Dendritic cell treated with granulocyte-macrophage colony-stimulating factor and Interleukin-4, amounts not matched to agents 40 ng/mL and 50 ng/mL, for 4 days (primary cell): ENCODE measurements at regions not wholly inside any gene's neighbourhood (a gene's known extent, or its start where the extent isn't known, plus 50 kb on each side); places are given as distances from the start of the nearest gene placed in this dataset.

Experiments
- H3K27ac Mint-ChIP-seq: one replicate; pipeline ENCODE4 v1.8.0; 2022; ENCODE audit warnings: mild to moderate bottlenecking, mixed read lengths
- H3K27me3 Mint-ChIP-seq: one replicate; pipeline ENCODE4 v1.8.0; 2022; ENCODE audit warnings: mild to moderate bottlenecking, mixed read lengths
- H3K36me3 Mint-ChIP-seq: one replicate; pipeline ENCODE4 v1.8.0; 2022; ENCODE audit warnings: low read depth, mixed read lengths
- H3K4me1 Mint-ChIP-seq: one replicate; pipeline ENCODE4 v1.8.0; 2022; ENCODE audit warnings: low read depth, mixed read lengths
- H3K4me3 Mint-ChIP-seq: one replicate; pipeline ENCODE4 v1.8.0; 2022; ENCODE audit warnings: mild to moderate bottlenecking, moderate library complexity, mixed read lengths
- H3K9me3 Mint-ChIP-seq: one replicate; pipeline ENCODE4 v1.8.0; 2022; ENCODE audit warnings: mixed read lengths
- intact Hi-C: fragments of 100-400 bp; cut with micrococcal nuclease; formaldehyde crosslinking; loops from one replicate; pipeline ENCODE4 v1.15.0; 2022

DNA sequence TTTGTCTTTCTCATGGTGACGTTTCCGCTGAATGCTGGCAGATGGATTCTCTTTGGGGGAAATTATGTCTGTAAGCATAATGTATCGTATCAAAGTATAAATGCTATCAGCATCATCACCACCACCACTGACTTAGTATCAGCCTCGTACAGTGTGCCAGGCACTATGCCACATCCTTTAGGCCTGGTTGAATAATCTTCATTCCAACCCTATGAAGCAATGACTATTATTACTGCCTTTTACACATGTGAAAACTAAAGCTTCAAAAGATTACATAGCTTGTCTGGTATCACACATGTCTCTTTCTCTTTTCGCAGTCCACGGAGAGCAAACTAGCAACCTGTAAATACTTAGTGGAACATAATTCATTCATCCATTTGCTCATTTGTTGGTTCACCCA lies 166.7 kb upstream of the PRICKLE2 start:
- no peaks in the 10 kb centered on the region for H3K9me3 Mint-ChIP-seq
- H3K27me3 Mint-ChIP-seq = no peaks in the 10 kb centered on the region
- no peaks in the 10 kb centered on the region for H3K36me3 Mint-ChIP-seq
- intact Hi-C loops = no loop called here
- no peaks in the 10 kb centered on the region for H3K4me1 Mint-ChIP-seq
- H3K4me3 Mint-ChIP-seq = no peak overlapping the region
- H3K27ac Mint-ChIP-seq = no peak overlapping the region

DNA sequence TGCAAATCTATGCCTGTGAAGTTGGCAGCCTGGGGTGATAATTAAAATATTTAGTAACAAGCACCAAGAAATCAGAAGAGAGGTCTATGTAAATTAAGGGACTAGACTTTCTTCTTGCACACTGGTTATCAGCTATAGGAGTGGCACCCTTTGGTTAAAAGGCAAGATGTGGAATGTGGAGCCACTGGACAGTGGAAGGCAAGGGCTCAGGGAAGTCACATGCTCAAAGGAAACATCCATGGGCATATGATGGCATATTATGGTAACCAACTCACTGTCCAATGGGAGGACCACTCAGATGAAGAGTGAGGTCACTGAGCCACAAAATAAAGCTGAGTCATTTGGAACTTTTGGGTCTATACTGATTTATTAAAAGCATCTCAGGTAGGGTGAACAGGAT lies 165.6 kb upstream of the PRICKLE2 start:
- H3K36me3 Mint-ChIP-seq = no peaks in the 10 kb centered on the region
- H3K4me1 Mint-ChIP-seq = no peaks in the 10 kb centered on the region
- intact Hi-C loops = no loop called here
- no peak overlapping the region for H3K4me3 Mint-ChIP-seq
- H3K27me3 Mint-ChIP-seq = no peaks in the 10 kb centered on the region
- no peak overlapping the region for H3K27ac Mint-ChIP-seq
- no peaks in the 10 kb centered on the region for H3K9me3 Mint-ChIP-seq

GRCh38 chr3:64388886-64389285 lies 163.6 kb upstream of the PRICKLE2 start:
- Mint-ChIP-seq H3K27ac (no peak overlapping the region), H3K4me1 (no peaks in the 10 kb centered on the region), H3K27me3 (no peaks in the 10 kb centered on the region)

GRCh38 chr3:64387688-64388087 lies 162.4 kb upstream of the PRICKLE2 start:
- no peaks in the 10 kb centered on the region for H3K36me3 Mint-ChIP-seq
- intact Hi-C loops = no loop called here
- H3K4me1 Mint-ChIP-seq = no peaks in the 10 kb centered on the region
- H3K9me3 Mint-ChIP-seq = no peaks in the 10 kb centered on the region
- H3K27me3 Mint-ChIP-seq = no peaks in the 10 kb centered on the region
- no peak overlapping the region for H3K27ac Mint-ChIP-seq
- H3K4me3 Mint-ChIP-seq = no peak overlapping the region

More at GRCh38 chr3:64388886-64389285, 163.6 kb upstream of the PRICKLE2 start:
- Mint-ChIP-seq H3K9me3 (no peaks in the 10 kb centered on the region), H3K4me3 (no peak overlapping the region), H3K36me3 (no peaks in the 10 kb centered on the region)
- intact Hi-C loops = no loop called here

DNA sequence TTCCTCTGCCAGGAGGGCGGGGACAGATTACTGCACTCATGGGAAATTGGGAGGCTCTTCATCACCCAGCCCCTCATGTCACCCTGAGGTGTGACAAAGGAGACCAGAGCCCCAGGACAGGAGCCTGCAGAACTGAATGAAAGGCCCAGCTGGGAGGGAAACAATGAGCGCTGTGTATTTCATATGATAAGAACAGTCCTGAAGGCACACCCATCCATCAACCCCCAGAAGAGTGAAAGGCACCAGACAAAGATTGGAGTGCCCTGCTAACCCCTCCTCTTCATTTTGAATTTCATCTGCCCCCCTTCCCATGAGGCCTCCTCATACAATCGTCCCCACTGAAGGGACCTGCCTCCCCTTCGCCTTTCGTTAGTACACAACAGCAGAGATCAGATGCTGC lies 160.0 kb upstream of the PRICKLE2 start:
- Mint-ChIP-seq H3K9me3 (no peaks in the 10 kb centered on the region), H3K36me3 (no peaks in the 10 kb centered on the region), H3K27ac (no peak overlapping the region), H3K27me3 (no peaks in the 10 kb centered on the region), H3K4me1 (no peaks in the 10 kb centered on the region), H3K4me3 (no peak overlapping the region)
- intact Hi-C loops = no loop called here

GRCh38 chr3:64384561-64384960 lies 159.3 kb upstream of the PRICKLE2 start:
- H3K4me3 Mint-ChIP-seq = no peak overlapping the region
- no peaks in the 10 kb centered on the region for H3K9me3 Mint-ChIP-seq
- H3K27ac Mint-ChIP-seq = no peak overlapping the region
- H3K36me3 Mint-ChIP-seq = no peaks in the 10 kb centered on the region
- no peaks in the 10 kb centered on the region for H3K4me1 Mint-ChIP-seq
- intact Hi-C loops = no loop called here
- no peaks in the 10 kb centered on the region for H3K27me3 Mint-ChIP-seq

- no peaks in the 10 kb centered on the region for H3K27me3 Mint-ChIP-seq
Measured at GRCh38 chr3:64382153-64382552, 156.9 kb upstream of the PRICKLE2 start.

DNA sequence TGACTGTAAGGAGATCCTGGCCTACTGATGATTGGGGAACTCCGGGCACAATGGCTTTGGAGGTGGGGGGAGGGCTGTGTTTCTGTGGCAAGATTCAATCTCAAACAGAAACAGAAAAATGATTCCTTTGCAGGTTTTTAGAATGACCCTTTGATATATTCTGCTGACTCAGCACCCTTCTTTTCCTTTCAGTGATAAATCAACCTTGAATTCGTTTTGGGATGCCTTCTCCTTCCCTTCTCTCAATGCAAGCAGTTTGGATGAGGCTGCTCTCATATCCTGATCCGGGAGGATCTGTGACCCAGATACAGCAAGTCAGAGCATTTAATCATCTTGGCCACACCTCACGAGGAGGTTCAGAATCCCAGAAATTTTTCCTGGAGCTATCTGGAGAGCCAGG lies 156.1 kb upstream of the PRICKLE2 start:
- Mint-ChIP-seq H3K36me3 (no peaks in the 10 kb centered on the region), H3K27ac (no peak overlapping the region), H3K9me3 (no peaks in the 10 kb centered on the region), H3K4me1 (no peaks in the 10 kb centered on the region), H3K27me3 (no peaks in the 10 kb centered on the region), H3K4me3 (no peak overlapping the region)
- intact Hi-C loops = no loop called here

More at GRCh38 chr3:64382153-64382552, 156.9 kb upstream of the PRICKLE2 start:
- Mint-ChIP-seq H3K4me3 (no peak overlapping the region), H3K9me3 (no peaks in the 10 kb centered on the region), H3K4me1 (no peaks in the 10 kb centered on the region), H3K36me3 (no peaks in the 10 kb centered on the region), H3K27ac (no peak overlapping the region)
- intact Hi-C loops = no loop called here

- intact Hi-C loops = no loop called here
- Mint-ChIP-seq H3K27me3 (no peaks in the 10 kb centered on the region), H3K4me1 (no peaks in the 10 kb centered on the region), H3K9me3 (no peaks in the 10 kb centered on the region), H3K4me3 (no peak overlapping the region), H3K36me3 (no peaks in the 10 kb centered on the region), H3K27ac (no peak overlapping the region)
Measured at GRCh38 chr3:64380546-64380945, 155.3 kb upstream of the PRICKLE2 start.

- no peaks in the 10 kb centered on the region for H3K9me3 Mint-ChIP-seq
- H3K4me3 Mint-ChIP-seq = no peak overlapping the region
- H3K27me3 Mint-ChIP-seq = no peaks in the 10 kb centered on the region
- no peaks in the 10 kb centered on the region for H3K36me3 Mint-ChIP-seq
- intact Hi-C loops = no loop called here
- no peaks in the 10 kb centered on the region for H3K4me1 Mint-ChIP-seq
- no peak overlapping the region for H3K27ac Mint-ChIP-seq
Measured at GRCh38 chr3:64379221-64379620, 154.0 kb upstream of the PRICKLE2 start.

DNA sequence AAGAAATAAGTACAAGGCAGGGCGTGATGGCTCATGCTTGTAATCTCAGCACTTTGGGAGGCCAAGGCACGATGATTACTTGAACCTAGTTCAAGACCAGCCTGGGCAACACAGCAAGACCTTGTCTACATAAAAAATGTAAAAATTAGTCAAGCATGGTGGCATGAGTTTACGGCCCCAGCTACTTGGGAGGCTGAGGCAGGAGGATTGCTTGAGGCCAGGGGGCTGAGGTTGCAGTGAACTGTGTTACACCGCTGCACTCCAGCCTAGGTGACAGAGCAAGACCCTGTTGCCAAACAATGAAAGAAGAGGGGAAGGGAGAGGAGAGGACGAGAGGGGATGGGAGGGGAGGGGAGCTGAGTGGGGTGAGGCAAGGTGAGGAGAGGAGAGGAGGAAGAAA lies 152.7 kb upstream of the PRICKLE2 start:
- H3K9me3 Mint-ChIP-seq = no peaks in the 10 kb centered on the region
- H3K36me3 Mint-ChIP-seq = no peaks in the 10 kb centered on the region
- no peaks in the 10 kb centered on the region for H3K27me3 Mint-ChIP-seq
- intact Hi-C loops = no loop called here
- H3K4me3 Mint-ChIP-seq = no peak overlapping the region
- H3K27ac Mint-ChIP-seq = no peak overlapping the region
- H3K4me1 Mint-ChIP-seq = no peaks in the 10 kb centered on the region

DNA sequence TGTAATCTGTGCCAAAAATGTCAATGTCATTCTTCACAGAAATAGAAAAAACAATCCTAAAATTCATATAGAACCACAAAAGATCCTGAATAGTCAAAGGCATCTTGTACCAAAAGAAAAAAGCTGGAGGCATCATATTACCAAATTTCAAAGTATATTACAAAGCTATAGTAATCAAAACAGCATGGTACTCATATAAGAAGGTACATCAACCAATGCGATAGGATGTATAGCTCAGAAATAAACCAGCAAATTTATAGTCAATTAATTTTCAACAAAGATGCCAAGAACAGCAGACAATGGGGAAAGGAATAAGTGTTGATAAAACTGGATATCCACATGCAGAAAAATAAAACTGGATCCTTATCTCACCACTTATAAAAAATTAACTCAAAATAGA lies 150.5 kb upstream of the PRICKLE2 start:
- no peaks in the 10 kb centered on the region for H3K9me3 Mint-ChIP-seq
- H3K4me1 Mint-ChIP-seq = no peaks in the 10 kb centered on the region
- no peaks in the 10 kb centered on the region for H3K36me3 Mint-ChIP-seq
- no peak overlapping the region for H3K4me3 Mint-ChIP-seq
- no peaks in the 10 kb centered on the region for H3K27me3 Mint-ChIP-seq
- intact Hi-C loops = no loop called here
- H3K27ac Mint-ChIP-seq = no peak overlapping the region

GRCh38 chr3:64369390-64369789 lies 144.1 kb upstream of the PRICKLE2 start:
- intact Hi-C loops = no loop called here

DNA sequence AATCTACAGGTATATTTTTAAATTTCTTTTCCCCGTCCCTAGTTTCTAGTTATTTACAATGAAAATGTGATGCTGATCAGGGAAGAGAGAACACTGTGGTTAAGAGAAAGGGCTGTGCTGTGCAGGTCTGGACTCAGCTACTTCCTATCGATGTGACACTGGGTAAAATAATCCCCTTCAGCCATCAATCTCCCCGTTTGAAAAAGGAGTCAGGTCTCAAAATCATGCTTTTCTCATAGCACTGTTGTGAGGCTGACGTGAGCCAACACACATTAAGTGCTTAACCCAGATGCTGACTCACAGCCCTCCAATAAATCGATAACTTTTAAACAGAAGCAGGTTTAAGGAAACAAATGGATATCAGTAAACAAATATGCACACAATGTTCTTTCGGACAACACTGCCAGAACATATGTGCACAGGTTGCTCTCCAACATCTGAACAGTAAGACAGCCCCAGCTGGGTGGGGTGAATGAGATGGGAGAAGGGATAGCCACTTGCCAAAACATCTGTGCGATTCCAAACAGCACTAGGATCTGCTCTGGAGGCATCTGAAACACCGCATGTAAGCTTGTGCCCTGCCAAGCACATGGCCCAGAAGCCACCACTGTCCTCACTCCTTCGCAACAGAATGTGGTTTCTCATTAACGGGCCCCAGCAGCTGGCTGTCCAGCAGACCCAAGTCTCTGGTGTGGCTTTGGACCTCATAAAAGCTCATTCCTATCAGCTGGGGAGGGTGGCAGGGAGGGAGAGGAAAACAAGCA lies 143.2 kb upstream of the PRICKLE2 start:
- H3K9me3 Mint-ChIP-seq = no peaks in the 10 kb centered on the region
- no peaks in the 10 kb centered on the region for H3K27me3 Mint-ChIP-seq
- intact Hi-C loops = no loop called here
- H3K4me3 Mint-ChIP-seq = no peak overlapping the region
- no peak overlapping the region for H3K27ac Mint-ChIP-seq
- no peaks in the 10 kb centered on the region for H3K36me3 Mint-ChIP-seq
- H3K4me1 Mint-ChIP-seq = no peaks in the 10 kb centered on the region

More at GRCh38 chr3:64369390-64369789, 144.1 kb upstream of the PRICKLE2 start:
- Mint-ChIP-seq H3K4me1 (no peaks in the 10 kb centered on the region), H3K27me3 (no peaks in the 10 kb centered on the region), H3K36me3 (no peaks in the 10 kb centered on the region), H3K9me3 (no peaks in the 10 kb centered on the region), H3K27ac (no peak overlapping the region), H3K4me3 (no peak overlapping the region)

- Mint-ChIP-seq H3K27ac (no peak overlapping the region), H3K27me3 (no peaks in the 10 kb centered on the region), H3K4me3 (no peak overlapping the region), H3K4me1 (no peaks in the 10 kb centered on the region), H3K36me3 (no peaks in the 10 kb centered on the region), H3K9me3 (no peaks in the 10 kb centered on the region)
- intact Hi-C loops = no loop called here
Measured at GRCh38 chr3:64365877-64366276, 140.6 kb upstream of the PRICKLE2 start.
